ENCODE measurements at regions not wholly inside any gene's neighbourhood (a gene's known extent, or its start where the extent isn't known, plus 50 kb on each side); places are given as distances from the start of the nearest gene placed in this dataset.
"Not testable (repeated sequence)": the region's sequence is repeated elsewhere in the genome, so short reads cannot be mapped to it uniquely, and the experiment has no call there.

GRCh38 chr9:7622481-7622880 lies 177.1 kb downstream of the DMAC1 start:
- no peak for DNase-seq (ENCODE audit: low read depth in 2 of 2)

DNA sequence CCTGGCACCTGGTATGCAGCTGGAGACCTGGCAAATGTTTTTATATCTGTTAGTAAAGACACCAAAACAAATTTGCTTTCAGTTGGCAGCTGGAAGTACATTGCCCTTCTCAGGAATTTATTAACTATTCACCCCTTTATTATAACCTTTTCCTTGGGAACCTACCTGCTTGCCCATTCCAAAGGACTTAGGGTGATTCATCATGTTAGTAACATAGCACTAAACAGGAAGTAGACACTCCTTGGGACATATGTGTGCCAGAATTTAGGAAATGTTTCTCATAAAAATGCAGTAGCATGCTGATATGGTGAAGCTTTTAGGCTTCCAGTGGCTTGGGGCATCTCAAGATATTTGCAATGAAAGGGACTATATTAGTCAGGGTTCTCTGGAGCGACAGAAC lies 184.2 kb downstream of the DMAC1 start:
- no peak for DNase-seq (ENCODE audit: low read depth in 2 of 2)

- no peak for DNase-seq (ENCODE audit: low read depth in 2 of 2)
These were observed 185.6 kb downstream of the DMAC1 start for GRCh38 chr9:7613931-7614330.

DNA sequence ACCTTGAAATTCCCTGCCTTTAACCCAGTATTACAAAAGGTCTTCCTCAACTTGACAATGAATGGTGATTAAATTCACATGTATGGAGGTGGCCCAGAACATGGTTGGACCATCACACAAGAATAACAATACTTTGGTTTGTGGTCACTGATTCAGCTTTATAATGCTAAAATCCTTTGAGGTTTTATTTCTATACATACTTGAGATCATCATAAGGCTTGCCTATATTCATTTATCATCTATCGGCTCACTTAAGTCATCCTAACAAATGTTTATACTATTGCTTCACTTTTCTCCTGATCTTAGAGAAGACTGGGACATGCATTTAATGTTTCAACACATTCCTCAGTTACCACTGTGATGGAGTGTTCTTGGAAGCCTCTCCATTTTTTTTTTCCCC lies 191.3 kb downstream of the DMAC1 start:
- DNase-seq (ENCODE audit: low read depth in 2 of 2), result no peak

GRCh38 chr9:7607421-7607820 lies 192.2 kb downstream of the DMAC1 start:
- no peak for DNase-seq (ENCODE audit: low read depth in 2 of 2)

- DNase-seq (ENCODE audit: low read depth in 2 of 2), result no peak
These were observed 193.0 kb downstream of the DMAC1 start for GRCh38 chr9:7606591-7606990.

- DNase-seq (ENCODE audit: low read depth in 2 of 2), result no peak
These were observed 197.8 kb downstream of the DMAC1 start for GRCh38 chr9:7601739-7602138.

DNA sequence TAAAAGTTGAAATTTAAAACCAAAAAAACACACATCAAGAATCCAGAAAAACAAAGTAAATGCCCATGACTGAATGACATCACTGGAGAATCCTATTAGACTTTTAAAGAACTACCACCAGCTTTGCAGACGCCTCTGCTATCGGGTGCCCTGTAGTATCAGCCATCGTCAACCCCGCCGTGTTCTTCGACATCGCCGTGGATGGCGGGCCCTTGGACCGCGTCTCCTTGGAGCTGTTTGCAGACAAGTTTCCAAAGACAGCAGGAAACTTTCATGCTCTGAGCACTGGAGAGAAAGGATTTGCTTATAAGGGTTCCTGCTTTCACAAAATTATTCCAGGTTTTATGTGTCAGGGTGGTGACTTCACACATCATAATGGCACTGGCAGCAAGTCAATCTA lies 201.9 kb downstream of the DMAC1 start:
- no peak for DNase-seq (ENCODE audit: low read depth in 2 of 2)

- no peak for DNase-seq (ENCODE audit: low read depth in 2 of 2)
These were observed 207.0 kb downstream of the DMAC1 start for GRCh38 chr9:7592321-7593316.

- DNase-seq (ENCODE audit: low read depth in 2 of 2), result no peak
These were observed 208.1 kb downstream of the DMAC1 start for GRCh38 chr9:7591501-7591900.

GRCh38 chr9:7580568-7580967 lies 219.0 kb downstream of the DMAC1 start:
- DNase-seq (ENCODE audit: low read depth in 2 of 2), result no peak

DNA sequence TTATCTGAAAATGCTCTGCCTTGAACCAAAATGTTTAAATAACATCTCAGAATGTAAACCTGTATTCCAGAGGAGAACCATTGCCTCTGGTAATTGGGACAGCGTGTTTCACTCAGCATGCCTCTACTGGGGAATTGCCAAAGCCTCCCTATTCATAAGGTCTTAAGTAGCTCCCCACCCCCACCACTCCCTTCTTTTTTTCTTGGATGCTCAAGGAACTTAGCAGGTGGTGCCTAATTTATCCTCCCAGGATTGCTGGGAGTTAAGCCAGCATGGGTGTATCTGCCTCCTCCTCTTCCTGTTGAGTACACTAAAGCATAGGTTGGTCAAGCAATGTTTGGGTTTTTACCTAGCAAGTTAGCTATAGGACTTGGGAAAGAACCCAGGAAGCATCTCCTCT lies 220.2 kb downstream of the DMAC1 start:
- no peak for DNase-seq (ENCODE audit: low read depth in 2 of 2)

DNA sequence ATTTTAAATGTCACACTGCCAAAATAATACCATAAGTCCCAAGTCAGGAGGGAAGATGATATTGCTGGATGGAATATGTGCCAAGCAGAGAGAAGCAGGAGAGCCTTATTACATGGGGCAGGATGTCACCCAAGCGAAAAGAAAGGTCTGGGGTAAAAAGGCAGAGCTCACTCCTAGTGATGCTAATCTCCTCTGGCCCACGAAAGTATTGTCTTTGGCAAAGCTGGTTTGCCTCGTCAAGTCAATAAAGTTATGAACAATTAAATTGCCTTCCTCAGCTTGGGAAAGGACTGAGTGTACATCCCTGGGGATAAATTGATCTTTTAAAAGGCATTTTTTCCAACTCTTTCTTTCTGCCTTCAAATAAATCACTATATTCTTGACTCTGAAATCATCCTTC lies 220.6 kb downstream of the DMAC1 start:
- DNase-seq (ENCODE audit: low read depth in 2 of 2), result no peak

- DNase-seq (ENCODE audit: low read depth in 2 of 2), result peak; percentile 1 to 40
These were observed 229.4 kb downstream of the DMAC1 start for GRCh38 chr9:7570107-7570720.

DNA sequence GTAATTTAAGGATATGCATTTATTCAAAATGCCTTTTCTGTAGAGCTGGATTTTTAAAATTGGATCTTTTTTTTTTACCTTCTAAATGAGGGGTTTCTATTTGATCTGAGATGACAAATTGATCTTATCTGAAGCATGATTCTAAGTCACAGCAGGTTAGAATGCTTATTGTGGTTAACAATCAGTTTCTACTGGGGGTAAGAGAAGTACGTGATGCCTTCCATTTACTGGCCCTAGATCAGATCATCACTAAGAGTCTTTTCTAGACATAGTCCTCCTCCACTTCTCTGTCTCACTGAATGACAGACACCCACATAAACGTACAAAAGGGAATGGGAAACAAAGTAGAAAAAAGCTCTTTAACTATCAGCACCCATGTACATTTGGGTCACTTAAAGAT lies 231.9 kb downstream of the DMAC1 start:
- DNase-seq (ENCODE audit: low read depth in 2 of 2), result no peak

DNA sequence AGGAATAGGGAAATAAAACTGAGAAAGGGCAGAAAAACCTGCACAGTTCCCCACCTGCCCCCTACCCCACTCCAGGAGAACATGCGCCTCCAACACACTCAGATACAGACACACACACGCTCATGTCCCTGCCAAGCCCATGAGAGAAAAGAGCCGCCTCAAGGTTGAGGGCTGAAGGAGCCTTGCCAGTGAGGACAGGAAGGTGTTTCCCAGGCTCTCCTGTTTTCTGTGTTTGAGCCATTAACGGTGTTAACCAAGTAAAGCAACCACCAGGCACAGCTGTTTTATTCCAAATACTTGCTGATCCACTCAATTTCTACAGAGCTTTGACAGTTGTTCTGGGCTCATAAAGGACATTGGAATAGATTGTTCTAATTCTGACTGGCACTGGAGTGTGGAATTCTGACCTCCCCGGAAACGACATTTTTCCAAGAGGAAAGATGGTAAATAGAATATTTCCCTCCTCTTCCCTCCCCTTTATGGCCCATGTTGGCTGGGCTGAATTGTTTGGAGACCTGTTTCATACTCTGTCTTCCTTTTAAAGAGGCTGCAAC lies 238.0 kb downstream of the DMAC1 start:
- DNase-seq (ENCODE audit: low read depth in 2 of 2), result no peak

- DNase-seq (ENCODE audit: low read depth in 2 of 2), result no peak
These were observed 238.8 kb downstream of the DMAC1 start for GRCh38 chr9:7560669-7561305.

- DNase-seq (ENCODE audit: low read depth in 2 of 2), result no peak
These were observed 244.9 kb downstream of the DMAC1 start for GRCh38 chr9:7554699-7555098.

GRCh38 chr9:7552706-7553105 lies 246.9 kb downstream of the DMAC1 start:
- DNase-seq (ENCODE audit: low read depth in 2 of 2), result not testable (repeated sequence)

DNA sequence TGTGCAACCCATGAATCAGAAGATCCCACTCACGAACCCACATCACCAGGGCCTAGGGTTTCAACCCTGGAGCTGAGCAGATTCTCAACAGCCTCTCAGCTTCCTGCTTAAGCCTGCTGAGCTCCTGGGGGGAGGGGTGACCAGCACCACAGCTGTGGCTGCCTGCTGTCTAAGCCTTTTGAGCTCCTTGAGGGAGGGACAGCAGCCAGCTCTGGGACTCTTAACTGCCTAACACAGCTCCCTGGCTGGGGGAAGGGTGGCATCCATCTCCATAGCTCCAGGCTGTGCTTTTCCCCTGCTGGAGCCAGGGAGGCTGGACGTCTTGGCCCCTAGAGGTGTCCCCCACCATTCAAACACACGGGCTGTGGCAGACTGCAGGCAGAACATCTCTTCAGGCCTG lies 250.3 kb downstream of the DMAC1 start:
- DNase-seq (ENCODE audit: low read depth in 2 of 2), result no peak

DNA sequence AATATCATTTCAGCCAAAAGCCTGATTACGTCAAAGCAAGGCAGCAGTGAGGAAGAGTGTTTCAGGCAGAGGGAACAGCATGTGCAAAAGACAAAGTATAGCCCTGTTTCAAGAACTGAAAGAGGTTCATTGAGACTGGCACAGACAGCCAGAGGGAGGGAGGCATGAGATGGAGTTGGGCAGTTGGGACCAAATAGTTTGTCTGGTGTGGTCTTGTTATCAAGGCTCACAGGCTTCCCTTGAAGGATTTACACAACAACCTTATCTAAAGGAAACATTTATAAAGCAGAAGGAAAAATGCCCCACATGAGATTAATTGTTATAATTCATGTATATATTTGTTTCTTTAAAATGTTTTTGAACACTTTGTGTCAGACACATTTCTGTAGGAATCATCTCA lies 253.3 kb downstream of the DMAC1 start:
- DNase-seq (ENCODE audit: low read depth in 2 of 2), result no peak

DNA sequence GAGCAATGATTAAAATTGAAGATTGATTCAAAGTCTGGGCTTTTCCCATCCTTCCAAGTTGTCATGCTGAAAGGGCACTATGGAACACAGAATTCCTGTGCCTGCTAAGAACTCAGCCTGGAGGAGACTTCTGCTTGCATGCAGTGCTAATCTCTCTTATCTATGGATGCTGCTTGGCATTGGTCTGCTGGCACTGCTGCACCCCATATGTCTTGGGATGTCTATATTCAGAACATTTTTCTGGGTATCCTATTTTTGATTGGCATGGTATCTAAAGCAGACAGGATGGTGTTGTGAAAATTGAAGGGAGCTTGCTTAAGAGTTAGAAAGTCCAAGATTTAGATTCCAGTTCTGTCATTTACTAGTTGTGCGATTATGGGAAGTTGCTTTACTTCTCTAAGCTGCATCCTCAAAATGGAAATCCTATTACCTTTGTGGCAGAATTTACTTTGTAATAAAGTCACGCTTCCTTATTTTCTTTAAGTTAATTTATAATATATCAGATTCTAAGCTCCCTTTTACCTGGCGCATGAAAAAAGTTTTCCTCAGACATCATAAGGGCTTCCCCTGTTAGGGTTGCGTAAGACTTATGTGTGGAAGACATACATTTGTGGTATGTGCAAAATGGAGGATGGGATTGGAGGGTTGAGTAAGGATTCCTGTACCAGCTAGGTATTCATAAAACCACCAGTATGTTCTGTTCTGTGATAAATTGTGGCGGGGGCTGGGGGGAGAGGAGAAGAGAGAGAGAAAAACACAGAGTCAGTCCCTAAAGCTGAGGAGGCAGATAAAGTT lies 254.0 kb downstream of the DMAC1 start:
- no peak for DNase-seq (ENCODE audit: low read depth in 2 of 2)

Measured in stimulated activated CD8-positive, alpha-beta memory T cell treated with anti-CD3 and anti-CD28 coated beads, Interleukin-15, amount 100 ng/mL, for 4 hours (primary cell).